ENCODE measurements at regions not wholly inside any gene's neighbourhood (a gene's known extent, or its start where the extent isn't known, plus 50 kb on each side); places are given as distances from the start of the nearest gene placed in this dataset.

DNA sequence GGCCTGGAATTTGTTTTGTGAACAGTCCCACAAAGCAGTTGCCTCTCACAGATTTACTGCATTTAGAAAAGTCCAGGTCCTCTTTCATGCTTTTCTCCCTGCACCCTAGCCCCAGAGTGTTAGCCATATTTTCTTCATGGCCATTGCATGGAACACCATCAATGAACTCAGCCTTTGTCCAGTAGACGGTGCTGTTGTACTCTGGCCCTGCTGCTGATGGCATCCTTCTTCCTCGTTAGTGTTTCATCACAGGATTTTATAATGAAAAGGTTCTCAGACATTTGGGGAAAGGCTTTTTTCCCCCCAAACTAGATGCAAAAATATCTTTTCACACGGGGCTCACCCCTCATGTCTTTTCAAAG lies 93.0 kb upstream of the SLC25A13 start:
- no peaks in the 10 kb centered on the region for H3K4me1 ChIP-seq (ENCODE audit: control insufficient read depth, insufficient read depth, low read length)
- H3K36me3 ChIP-seq (ENCODE audit: control insufficient read depth, insufficient read depth, low read length), result no peaks in the 10 kb centered on the region
- no peaks in the 10 kb centered on the region for H3K9me3 ChIP-seq (ENCODE audit: control insufficient read depth, insufficient read depth, low read depth, low read length)
- H3K4me3 ChIP-seq (ENCODE audit: low read depth in 2 of 2, low read length in 2 of 2), result no peak overlapping the region
- ChIA-PET POLR2A (no interaction called here), CTCF (no interaction called here)
- H3K27me3 ChIP-seq (ENCODE audit: control insufficient read depth, insufficient read depth, low read length), result peaks cover 3% of the 10 kb centered on the region; the same call in 1 of the 2 replicates
- in situ Hi-C loops (cut with HindIII; ENCODE audit: low pct_unique_long_range_greater_than_20kb, low sequenced_read_pairs), result no loop called here
- intact Hi-C loops (cut with micrococcal nuclease; ENCODE audit: unreplicated experiment), result loop anchor here (10.0 kb wide), 1 partner anchor 340 kb away; no protein-coding TSS in a partner anchor
- no peak; the same call in 1 of the 2 replicates for ATAC-seq
- BruUV-seq (replicated peaks), result no TSS peak
- TF ChIP-seq, protein P1, sequence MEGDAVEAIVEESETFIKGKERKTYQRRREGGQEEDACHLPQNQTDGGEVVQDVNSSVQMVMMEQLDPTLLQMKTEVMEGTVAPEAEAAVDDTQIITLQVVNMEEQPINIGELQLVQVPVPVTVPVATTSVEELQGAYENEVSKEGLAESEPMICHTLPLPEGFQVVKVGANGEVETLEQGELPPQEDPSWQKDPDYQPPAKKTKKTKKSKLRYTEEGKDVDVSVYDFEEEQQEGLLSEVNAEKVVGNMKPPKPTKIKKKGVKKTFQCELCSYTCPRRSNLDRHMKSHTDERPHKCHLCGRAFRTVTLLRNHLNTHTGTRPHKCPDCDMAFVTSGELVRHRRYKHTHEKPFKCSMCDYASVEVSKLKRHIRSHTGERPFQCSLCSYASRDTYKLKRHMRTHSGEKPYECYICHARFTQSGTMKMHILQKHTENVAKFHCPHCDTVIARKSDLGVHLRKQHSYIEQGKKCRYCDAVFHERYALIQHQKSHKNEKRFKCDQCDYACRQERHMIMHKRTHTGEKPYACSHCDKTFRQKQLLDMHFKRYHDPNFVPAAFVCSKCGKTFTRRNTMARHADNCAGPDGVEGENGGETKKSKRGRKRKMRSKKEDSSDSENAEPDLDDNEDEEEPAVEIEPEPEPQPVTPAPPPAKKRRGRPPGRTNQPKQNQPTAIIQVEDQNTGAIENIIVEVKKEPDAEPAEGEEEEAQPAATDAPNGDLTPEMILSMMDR (IDR thresholded peaks at IDR 0.05), result peak; percentile 88
- TF ChIP-seq, protein P2, sequence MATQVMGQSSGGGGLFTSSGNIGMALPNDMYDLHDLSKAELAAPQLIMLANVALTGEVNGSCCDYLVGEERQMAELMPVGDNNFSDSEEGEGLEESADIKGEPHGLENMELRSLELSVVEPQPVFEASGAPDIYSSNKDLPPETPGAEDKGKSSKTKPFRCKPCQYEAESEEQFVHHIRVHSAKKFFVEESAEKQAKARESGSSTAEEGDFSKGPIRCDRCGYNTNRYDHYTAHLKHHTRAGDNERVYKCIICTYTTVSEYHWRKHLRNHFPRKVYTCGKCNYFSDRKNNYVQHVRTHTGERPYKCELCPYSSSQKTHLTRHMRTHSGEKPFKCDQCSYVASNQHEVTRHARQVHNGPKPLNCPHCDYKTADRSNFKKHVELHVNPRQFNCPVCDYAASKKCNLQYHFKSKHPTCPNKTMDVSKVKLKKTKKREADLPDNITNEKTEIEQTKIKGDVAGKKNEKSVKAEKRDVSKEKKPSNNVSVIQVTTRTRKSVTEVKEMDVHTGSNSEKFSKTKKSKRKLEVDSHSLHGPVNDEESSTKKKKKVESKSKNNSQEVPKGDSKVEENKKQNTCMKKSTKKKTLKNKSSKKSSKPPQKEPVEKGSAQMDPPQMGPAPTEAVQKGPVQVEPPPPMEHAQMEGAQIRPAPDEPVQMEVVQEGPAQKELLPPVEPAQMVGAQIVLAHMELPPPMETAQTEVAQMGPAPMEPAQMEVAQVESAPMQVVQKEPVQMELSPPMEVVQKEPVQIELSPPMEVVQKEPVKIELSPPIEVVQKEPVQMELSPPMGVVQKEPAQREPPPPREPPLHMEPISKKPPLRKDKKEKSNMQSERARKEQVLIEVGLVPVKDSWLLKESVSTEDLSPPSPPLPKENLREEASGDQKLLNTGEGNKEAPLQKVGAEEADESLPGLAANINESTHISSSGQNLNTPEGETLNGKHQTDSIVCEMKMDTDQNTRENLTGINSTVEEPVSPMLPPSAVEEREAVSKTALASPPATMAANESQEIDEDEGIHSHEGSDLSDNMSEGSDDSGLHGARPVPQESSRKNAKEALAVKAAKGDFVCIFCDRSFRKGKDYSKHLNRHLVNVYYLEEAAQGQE (IDR thresholded peaks at IDR 0.05; ENCODE audit: insufficient read depth in 1 of 2, low read depth in 2 of 2, low read length in 1 of 2), result no peak
- TF ChIP-seq TCF7L2 (IDR thresholded peaks at IDR 0.05; ENCODE audit: low read depth, low read length), result no peak
- no peak for TF ChIP-seq POLR2AphosphoS5 (IDR thresholded peaks at IDR 0.05; ENCODE audit: low read depth, low read length)
- peak; percentile 62 for DNase-seq (ENCODE audit: low read depth, low spot score)
- H3K27ac ChIP-seq (ENCODE audit: low read length), result no peak overlapping the region

DNA sequence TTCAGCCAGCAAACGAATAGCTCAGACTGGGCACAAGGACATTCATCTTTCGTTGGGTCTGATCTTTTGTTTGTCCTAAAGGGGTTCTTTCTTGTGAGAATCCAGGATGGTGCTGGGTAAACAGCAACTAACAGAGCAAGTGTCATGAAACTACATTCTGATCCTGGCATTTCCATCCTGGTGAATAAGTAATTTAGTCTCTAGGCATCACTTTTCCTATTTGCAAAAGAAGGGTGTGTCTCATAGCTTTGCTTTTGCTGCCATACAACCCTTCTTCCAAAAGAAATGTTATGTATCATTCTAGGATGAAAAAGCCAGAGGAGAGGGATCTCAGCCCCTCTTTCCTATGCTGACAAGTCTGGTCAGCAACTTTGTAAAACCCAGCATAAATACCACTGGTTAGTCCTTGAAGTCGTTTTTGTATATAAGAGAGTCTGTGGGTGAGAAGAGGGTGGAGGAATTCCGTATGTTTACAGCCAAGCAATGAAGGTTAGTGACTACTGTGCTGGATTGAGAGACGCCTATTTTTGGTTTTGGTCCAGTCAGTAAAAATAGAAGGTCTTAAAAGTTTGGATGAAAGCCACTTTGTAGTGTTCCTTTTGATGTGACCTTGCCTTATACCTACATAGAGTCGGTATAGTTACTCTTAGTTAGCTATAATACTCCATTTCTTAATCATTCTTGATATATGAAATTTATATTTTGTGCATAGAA lies 88.4 kb upstream of the SLC25A13 start:
- Histone ChIP-seq H3K27me3 (ENCODE audit: control insufficient read depth, insufficient read depth, low read length) (no peaks in the 10 kb centered on the region), H3K4me3 (ENCODE audit: low read depth in 2 of 2, low read length in 2 of 2) (no peak overlapping the region), H3K4me1 (ENCODE audit: control insufficient read depth, insufficient read depth, low read length) (no peaks in the 10 kb centered on the region), H3K36me3 (ENCODE audit: control insufficient read depth, insufficient read depth, low read length) (no peaks in the 10 kb centered on the region), H3K9me3 (ENCODE audit: control insufficient read depth, insufficient read depth, low read depth, low read length) (no peaks in the 10 kb centered on the region), H3K27ac (ENCODE audit: low read length) (no peak overlapping the region)
- in situ Hi-C loops (cut with HindIII; ENCODE audit: low pct_unique_long_range_greater_than_20kb, low sequenced_read_pairs), result no loop called here
- no peak for TF ChIP-seq TCF7L2 (IDR thresholded peaks at IDR 0.05; ENCODE audit: low read depth, low read length)
- TF ChIP-seq, protein P2 (IDR thresholded peaks at IDR 0.05; ENCODE audit: insufficient read depth in 1 of 2, low read depth in 2 of 2, low read length in 1 of 2), result no peak
- TF ChIP-seq, protein P1 (IDR thresholded peaks at IDR 0.05), result no peak
- TF ChIP-seq POLR2AphosphoS5 (IDR thresholded peaks at IDR 0.05; ENCODE audit: low read depth, low read length), result no peak
- no peak for TF ChIP-seq SIN3A (IDR thresholded peaks at IDR 0.05; ENCODE audit: borderline replicate concordance, insufficient read depth, low read depth, low read length)
- ChIA-PET CTCF (no interaction called here), POLR2A (no interaction called here)
- no peak for DNase-seq (ENCODE audit: low read depth, low spot score)
- intact Hi-C loops (cut with micrococcal nuclease; ENCODE audit: unreplicated experiment), result loop anchor here (10.0 kb wide), 1 partner anchor 335 kb away; no protein-coding TSS in a partner anchor
- no TSS peak for BruUV-seq (replicated peaks)
- ATAC-seq, result no peak
